SKM-1 (cell line): ENCODE measurements at regions not wholly inside any gene's neighbourhood (a gene's known extent, or its start where the extent isn't known, plus 50 kb on each side); places are given as distances from the start of the nearest gene placed in this dataset.

ENCODE experiments used
- DNase-seq: peaks from one replicate; lab custom pipeline; 2025; ENCODE audit not compliant: unreplicated experiment; lab: John Stamatoyannopoulos, UW

GRCh38 chr9:81132796-81133195, 556.6 kb downstream of the TLE1 start:
- no peak for DNase-seq

DNA sequence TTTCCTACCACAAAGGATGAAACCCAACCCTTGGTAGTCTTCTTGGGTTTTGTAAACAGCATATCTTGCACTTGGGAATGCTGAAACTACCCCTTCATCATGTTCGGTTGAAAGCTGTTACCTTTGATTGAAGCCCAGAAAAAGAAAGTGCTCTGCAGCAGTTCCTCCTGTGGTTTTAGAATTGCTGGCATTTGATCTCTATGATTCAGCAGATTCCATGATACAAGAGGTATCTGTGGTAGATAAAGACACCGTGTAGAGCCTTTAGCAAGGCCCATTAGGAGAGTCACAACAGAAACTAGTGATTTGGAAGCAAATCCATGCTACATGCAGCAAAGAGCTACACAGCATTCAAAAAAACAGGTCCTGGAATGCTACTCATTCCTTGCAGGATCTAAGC, 557.0 kb downstream of the TLE1 start:
- DNase-seq = no peak

- DNase-seq = no peak
These were observed 560.6 kb downstream of the TLE1 start for GRCh38 chr9:81128701-81129100.

GRCh38 chr9:81125446-81126092, 563.8 kb downstream of the TLE1 start:
- DNase-seq = no peak

DNA sequence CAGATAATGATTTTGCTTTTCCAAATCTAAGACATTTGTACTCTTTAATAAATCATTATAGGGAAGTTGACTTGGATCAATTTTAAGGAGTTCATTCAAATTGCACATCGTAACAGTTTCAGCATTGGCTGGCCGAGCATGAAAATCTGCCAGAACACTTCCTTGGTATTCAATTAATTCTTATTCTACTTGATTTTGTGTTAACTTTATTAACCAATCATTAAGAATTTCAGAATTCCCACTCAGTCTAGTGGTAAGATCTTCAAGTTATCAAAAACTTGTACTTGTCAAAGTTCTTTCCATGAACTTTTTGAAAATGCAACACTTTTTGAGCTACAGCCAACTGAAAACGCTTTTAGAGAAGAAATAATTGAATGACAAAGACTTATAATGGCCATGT, 565.8 kb downstream of the TLE1 start:
- DNase-seq = no peak

GRCh38 chr9:81122749-81123148, 566.6 kb downstream of the TLE1 start:
- DNase-seq = no peak

GRCh38 chr9:81119591-81119990, 569.8 kb downstream of the TLE1 start:
- DNase-seq = no peak

- no peak for DNase-seq
These were observed 570.9 kb downstream of the TLE1 start for GRCh38 chr9:81118416-81118815.

- no peak for DNase-seq
These were observed 572.8 kb downstream of the TLE1 start for GRCh38 chr9:81116340-81117137.

DNA sequence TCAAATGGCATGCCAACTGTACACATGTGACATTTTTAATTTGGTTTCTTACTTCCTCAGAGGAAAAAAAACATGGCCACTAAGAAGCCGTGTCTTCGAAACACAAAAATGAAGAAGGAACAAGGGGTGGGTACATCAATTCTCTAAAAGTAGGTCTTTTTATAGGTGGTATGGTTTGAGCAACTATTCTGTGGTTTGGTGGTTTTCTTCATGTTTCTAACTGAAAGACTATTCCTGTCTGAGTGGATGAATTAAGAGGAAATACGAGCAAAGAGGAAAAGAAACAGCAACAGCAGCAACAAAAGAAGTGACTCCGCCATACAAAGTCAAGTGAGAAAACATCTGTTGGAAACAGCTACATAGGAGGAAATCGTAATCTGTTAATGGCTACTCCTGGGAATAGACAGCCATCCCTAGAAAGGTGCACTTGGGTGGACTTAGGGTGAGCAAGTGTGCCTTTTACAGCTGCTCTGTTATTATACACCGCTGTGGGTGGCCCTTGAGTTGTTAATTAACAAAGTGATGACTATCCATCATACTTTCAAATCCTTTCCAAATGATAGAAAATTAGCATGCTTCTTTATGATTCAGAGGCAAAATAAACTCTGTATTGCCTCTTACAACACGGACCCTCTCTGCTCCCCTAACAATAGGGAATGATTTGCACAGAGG, 575.8 kb downstream of the TLE1 start:
- DNase-seq = peak; percentile 58

GRCh38 chr9:81112627-81113452, 576.5 kb downstream of the TLE1 start:
- DNase-seq = no peak

- no peak for DNase-seq
These were observed 580.5 kb downstream of the TLE1 start for GRCh38 chr9:81108821-81109220.

GRCh38 chr9:81108391-81108790, 581.0 kb downstream of the TLE1 start:
- no peak for DNase-seq

DNA sequence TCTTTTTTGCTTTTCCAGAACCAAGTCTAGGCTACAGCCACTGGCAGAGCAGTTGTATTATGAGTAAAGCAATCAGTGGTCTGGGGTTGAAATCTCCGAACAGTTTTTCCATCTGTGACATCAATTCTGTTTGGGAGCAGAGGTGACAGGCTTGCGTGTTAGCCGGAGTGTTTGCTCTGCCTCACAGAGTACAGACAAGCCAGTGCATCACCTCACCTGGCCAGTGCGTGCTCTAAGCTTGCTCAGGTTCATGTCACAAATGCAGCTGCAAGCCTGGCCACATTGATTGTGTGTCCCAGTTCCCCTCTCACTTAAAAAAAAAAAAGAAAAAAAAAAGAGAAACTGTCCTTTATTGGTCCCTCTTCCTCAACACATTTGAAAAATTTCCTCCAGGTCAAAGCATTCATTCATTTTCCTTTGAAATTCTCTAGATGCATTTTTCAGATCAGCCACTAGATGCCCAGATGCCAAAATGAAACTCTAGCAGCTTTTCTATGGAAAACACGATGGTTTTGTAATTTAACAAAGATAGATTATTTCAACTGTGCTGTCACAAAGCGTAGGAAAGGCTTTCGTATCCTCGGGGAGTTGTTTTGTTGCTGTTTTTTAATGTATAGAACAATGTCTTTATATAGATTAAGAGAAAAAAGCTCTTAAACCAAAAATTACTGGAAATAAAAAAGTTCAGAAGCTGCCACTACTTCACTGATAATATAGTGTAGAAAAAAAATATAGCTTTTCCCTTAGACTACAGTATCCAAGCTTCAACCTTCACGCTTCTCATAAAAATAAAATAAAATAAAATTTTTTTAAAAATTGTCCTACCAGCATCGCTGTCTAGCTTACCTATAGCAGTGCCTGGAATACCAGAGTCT, 585.5 kb downstream of the TLE1 start:
- no peak for DNase-seq

- no peak for DNase-seq
These were observed 592.1 kb downstream of the TLE1 start for GRCh38 chr9:81097131-81097847.

DNA sequence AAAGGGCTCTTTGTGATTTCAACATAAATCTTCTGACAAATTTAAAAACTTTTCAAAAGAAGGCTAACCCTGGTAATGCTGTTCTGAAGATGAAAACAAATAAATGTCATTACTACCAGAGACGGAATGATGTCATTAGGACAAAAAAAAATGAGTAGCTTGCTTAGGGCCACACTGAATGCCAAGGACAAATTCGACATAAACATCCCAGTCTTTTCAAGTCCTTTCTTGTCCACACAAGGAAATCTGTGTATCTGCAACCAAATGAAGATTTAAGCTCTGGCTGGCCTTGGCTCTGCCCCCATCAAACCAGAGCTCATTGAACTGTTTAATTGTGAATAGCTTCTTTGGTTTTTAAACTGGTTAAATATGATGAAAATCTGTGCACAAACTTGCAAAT, 592.7 kb downstream of the TLE1 start:
- no peak for DNase-seq

DNA sequence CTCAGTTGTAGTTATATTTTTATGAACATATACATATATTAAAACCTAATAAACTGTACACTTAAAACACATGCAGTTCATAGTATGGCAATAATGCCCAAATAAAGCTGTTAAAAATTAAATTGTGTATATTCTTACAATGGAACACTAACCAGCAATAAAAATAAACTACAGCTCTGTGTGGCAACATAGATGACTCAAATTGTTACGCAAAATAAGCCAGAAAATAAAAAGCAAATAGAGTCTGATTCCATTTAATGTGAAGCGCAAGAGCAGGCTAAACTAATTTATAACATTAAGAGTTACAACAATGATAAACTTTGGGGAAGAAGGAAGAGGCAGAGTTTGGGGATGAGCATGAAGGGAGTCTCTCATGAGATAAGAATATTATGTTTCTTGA, 597.3 kb downstream of the TLE1 start:
- no peak for DNase-seq

DNA sequence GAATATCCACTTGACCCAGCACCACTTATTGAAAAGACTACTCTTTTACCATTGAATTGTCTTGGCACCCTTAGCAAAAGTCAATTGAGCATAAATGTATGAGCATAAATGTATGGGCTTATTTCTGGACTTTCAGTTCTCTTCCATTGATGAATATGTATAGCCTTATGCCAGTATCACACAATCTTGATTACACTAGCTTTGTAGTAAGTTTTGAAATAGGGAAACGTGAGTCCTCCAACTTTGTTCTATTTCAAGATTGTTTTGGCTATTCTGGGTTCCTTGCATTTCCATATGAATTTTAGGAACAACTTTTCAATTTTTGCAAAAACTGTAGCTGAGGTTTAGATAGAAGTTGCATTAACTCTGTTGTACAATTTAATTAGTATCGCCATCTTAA, 601.0 kb downstream of the TLE1 start:
- DNase-seq = no peak

- no peak for DNase-seq
These were observed 602.9 kb downstream of the TLE1 start for GRCh38 chr9:81086416-81086815.
